H9 (cell line): ENCODE measurements at regions not wholly inside any gene's neighbourhood (a gene's known extent, or its start where the extent isn't known, plus 50 kb on each side); places are given as distances from the start of the nearest gene placed in this dataset.

Experiments used
- DNase-seq: peaks from one replicate; pipeline ENCODE4 v3.0.0-alpha.2; 2017
- H2AFZ ChIP-seq: one replicate; pipeline ENCODE4 v1.6.1; 2013; ENCODE audit warnings: mild to moderate bottlenecking, low read length, control low read depth, moderate library complexity
- H2AK5ac ChIP-seq: 2 replicates; pipeline ENCODE4 v1.6.1; 2013; ENCODE audit warnings: low read length, control low read depth, mixed read lengths; ENCODE audit not compliant: insufficient read length
- H2BK120ac ChIP-seq: one replicate; pipeline ENCODE4 v1.6.1; 2013; ENCODE audit warnings: low read depth, mild to moderate bottlenecking, low read length, control low read depth, inconsistent platforms; ENCODE audit not compliant: poor library complexity, severe bottlenecking
- H2BK12ac ChIP-seq: 2 replicates; pipeline ENCODE4 v1.6.1; 2013; ENCODE audit warnings: low read length, control low read depth, mixed read lengths, low read depth; ENCODE audit not compliant: insufficient read length
- H2BK15ac ChIP-seq: 2 replicates; pipeline ENCODE4 v1.6.1; 2013; ENCODE audit warnings: low read depth, low read length, control low read depth
- H2BK20ac ChIP-seq: one replicate; pipeline ENCODE4 v1.6.1; 2013; ENCODE audit warnings: low read depth, mild to moderate bottlenecking, low read length, control low read depth, inconsistent platforms; ENCODE audit not compliant: poor library complexity, severe bottlenecking
- H2BK5ac ChIP-seq: 2 replicates; pipeline ENCODE4 v1.6.1; 2013; ENCODE audit warnings: low read length, control low read depth, mixed read lengths; ENCODE audit not compliant: insufficient read length
- H3K14ac ChIP-seq: 2 replicates; pipeline ENCODE4 v1.6.1; 2013; ENCODE audit warnings: low read length, control low read depth; ENCODE audit not compliant: insufficient read depth
- H3K18ac ChIP-seq: 2 replicates; pipeline ENCODE4 v1.6.1; 2013; ENCODE audit warnings: low read depth, mild to moderate bottlenecking, mixed read lengths, low read length, control low read depth; ENCODE audit not compliant: insufficient read length
- H3K23ac ChIP-seq: 2 replicates; pipeline ENCODE4 v1.6.1; 2013; ENCODE audit warnings: low read length, control low read depth, mixed read lengths, low read depth; ENCODE audit not compliant: insufficient read length
- H3K23me2 ChIP-seq: 2 replicates; pipeline ENCODE4 v1.6.1; 2013; ENCODE audit warnings: low read depth, mild to moderate bottlenecking, mixed read lengths, low read length, control low read depth; ENCODE audit not compliant: insufficient read length, poor library complexity, severe bottlenecking
- H3K27ac ChIP-seq: 2 replicates; pipeline ENCODE4 v1.5.1; 2013; ENCODE audit warnings: low read length, control low read depth, mixed read lengths, low read depth; ENCODE audit not compliant: insufficient read length
- H3K27me3 ChIP-seq: 2 replicates; pipeline ENCODE4 v1.6.1; 2013; ENCODE audit warnings: low read length, control low read depth, inconsistent platforms; ENCODE audit not compliant: insufficient read depth
- H3K4ac ChIP-seq: 2 replicates; pipeline ENCODE4 v1.6.1; 2013; ENCODE audit warnings: low read depth, mild to moderate bottlenecking, control low read depth, inconsistent platforms, low read length, moderate library complexity
- H3K4me1 ChIP-seq: 2 replicates; pipeline ENCODE4 v1.6.1; 2013; ENCODE audit warnings: low read length, control low read depth, inconsistent platforms; ENCODE audit not compliant: insufficient read depth
- H3K4me2 ChIP-seq: 2 replicates; pipeline ENCODE4 v1.6.1; 2013; ENCODE audit warnings: low read length, control low read depth, mixed read lengths; ENCODE audit not compliant: insufficient read length, insufficient read depth
- H3K56ac ChIP-seq: 2 replicates; pipeline ENCODE4 v1.6.1; 2013; ENCODE audit warnings: low read depth, mild to moderate bottlenecking, mixed read lengths, low read length, control low read depth; ENCODE audit not compliant: insufficient read length
- H3K79me1 ChIP-seq: 2 replicates; pipeline ENCODE4 v1.6.1; 2013; ENCODE audit warnings: low read depth, mild to moderate bottlenecking, moderate library complexity, low read length, control low read depth, inconsistent platforms; ENCODE audit not compliant: insufficient read depth, poor library complexity, severe bottlenecking
- H3K79me2 ChIP-seq: 2 replicates; pipeline ENCODE4 v1.6.1; 2013; ENCODE audit warnings: low read length, control low read depth, inconsistent platforms; ENCODE audit not compliant: insufficient read depth
- H3K9ac ChIP-seq: 2 replicates; pipeline ENCODE4 v1.6.1; 2013; ENCODE audit warnings: low read length, control low read depth, mixed read lengths; ENCODE audit not compliant: insufficient read length; ENCODE audit errors: extremely low read depth
- H3K9me3 ChIP-seq: one replicate; pipeline ENCODE4 v1.6.1; 2013; ENCODE audit warnings: low read depth, low read length, inconsistent platforms; ENCODE audit not compliant: control insufficient read depth
- H3T11ph ChIP-seq: one replicate; pipeline ENCODE4 v1.6.1; 2013; ENCODE audit warnings: mild to moderate bottlenecking, low read length, control low read depth, inconsistent platforms
- H4K20me1 ChIP-seq: one replicate; pipeline ENCODE4 v1.6.1; 2013; ENCODE audit not compliant: control insufficient read depth, insufficient read length, insufficient read depth
- H4K5ac ChIP-seq: 2 replicates; pipeline ENCODE4 v1.6.1; 2013; ENCODE audit warnings: low read depth, mild to moderate bottlenecking, mixed read lengths, low read length, control low read depth; ENCODE audit not compliant: insufficient read length
- H4K8ac ChIP-seq: replicated peaks from 2 replicates; pipeline ENCODE4 v1.6.1; 2013; ENCODE audit warnings: low read length, control low read depth, mixed read lengths, low read depth; ENCODE audit not compliant: insufficient read length
- H4K91ac ChIP-seq: 2 replicates; pipeline ENCODE4 v1.6.1; 2013; ENCODE audit warnings: low read depth, mild to moderate bottlenecking, moderate library complexity, mixed read lengths, low read length, control low read depth; ENCODE audit not compliant: insufficient read length
- H3K27ac Mint-ChIP-seq, 3 experiments: 2 replicates in 2 of 3; 3 replicates in 1 of 3; pipeline ENCODE4 v1.8.0; 2020 to 2021; ENCODE audit warnings: mixed read lengths in 3 of 3, mild to moderate bottlenecking in 1 of 3, moderate library complexity in 1 of 3
- H3K27me3 Mint-ChIP-seq: 2 replicates; pipeline ENCODE4 v1.8.0; 2021; ENCODE audit warnings: low read depth, mild to moderate bottlenecking, moderate library complexity, mixed read lengths
- H3K36me3 Mint-ChIP-seq, 3 experiments: 2 replicates in 2 of 3; 3 replicates in 1 of 3; pipeline ENCODE4 v1.8.0; 2020 to 2021; ENCODE audit warnings: low read depth in 3 of 3, mixed read lengths in 3 of 3; ENCODE audit not compliant: insufficient read depth in 1 of 3
- H3K4me1 Mint-ChIP-seq, 2 experiments: 2 replicates each; pipeline ENCODE4 v1.8.0; 2020; ENCODE audit warnings: mixed read lengths in 2 of 2
- H3K4me3 Mint-ChIP-seq, 2 experiments: 2 replicates in 1 of 2; 3 replicates in 1 of 2; pipeline ENCODE4 v1.8.0; 2020 to 2021; ENCODE audit warnings: mild to moderate bottlenecking in 2 of 2, mixed read lengths in 2 of 2, moderate library complexity in 1 of 2
- H3K9me3 Mint-ChIP-seq, 2 experiments: 2 replicates in 1 of 2; 3 replicates in 1 of 2; pipeline ENCODE4 v1.8.0; 2020; ENCODE audit warnings: mild to moderate bottlenecking in 2 of 2, mixed read lengths in 2 of 2, moderate library complexity in 1 of 2
- WGBS: extraction: QIAGEN DNeasy Blood & Tissue Kit; methylation state at CpG from one replicate; pipeline ENCODE4 v1.1.7; 2013; ENCODE audit warnings: missing lambda C conversion rate, low lambda C conversion rate, mixed read lengths; ENCODE audit not compliant: insufficient read length; ENCODE audit errors: extremely low coverage; 5-methylcytosine and 5-hydroxymethylcytosine counted together
- TF ChIP-seq, protein P1 (sequence below): fragments of 200-600 bp; sonication (generic); conservative IDR thresholded peaks from 3 replicates; pipeline ENCODE4 v1.8.0; 2021; ENCODE audit warnings: antibody characterized with exemption, mild to moderate bottlenecking

DNA sequence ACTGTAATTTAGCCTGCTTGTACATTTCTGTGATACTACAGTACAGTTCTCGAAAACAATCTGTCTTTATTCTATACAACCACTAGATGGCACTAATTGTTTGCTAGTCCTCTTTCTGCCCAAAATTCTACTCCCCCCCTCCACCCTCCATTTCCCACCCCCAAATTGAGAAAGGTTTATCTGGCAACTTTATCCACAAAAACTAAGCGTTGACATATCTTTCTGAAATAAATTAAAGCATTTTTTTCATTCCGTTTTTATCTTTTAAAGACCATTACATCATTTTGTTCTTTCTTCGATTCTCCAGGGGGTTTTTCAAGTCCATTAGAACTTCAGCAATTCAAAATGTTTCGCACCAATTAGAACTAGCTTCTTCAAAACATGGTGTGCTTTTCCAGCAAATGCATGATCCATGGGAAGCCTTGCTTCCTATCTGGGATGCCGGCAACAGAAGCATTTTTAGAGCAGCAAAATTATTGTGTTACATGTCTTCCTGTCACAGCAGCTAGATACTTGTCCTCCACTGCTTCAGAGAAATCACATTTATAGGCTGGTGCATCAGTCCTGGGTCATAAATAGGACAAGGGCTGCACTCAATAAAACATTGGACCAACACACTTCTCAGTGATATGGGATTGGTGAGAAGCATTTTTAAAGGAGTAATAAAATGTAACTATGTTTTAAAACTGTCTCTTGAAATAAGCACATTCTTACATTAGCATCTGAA lies 241.3 kb downstream of the PAX3 start:
- no peak overlapping the region for H4K8ac ChIP-seq
- no peak overlapping the region for H2BK5ac ChIP-seq
- H3K18ac ChIP-seq: no peak overlapping the region
- H4K20me1 ChIP-seq: no peaks in the 10 kb centered on the region
- no peaks in the 10 kb centered on the region for H3K23me2 ChIP-seq
- no peak overlapping the region for H3K23ac ChIP-seq
- H3K9me3 Mint-ChIP-seq: peaks cover 3 to 5% of the 10 kb centered on the region in 2 experiments; a peak in 3 of 5 replicates
- H3T11ph ChIP-seq: no peak overlapping the region
- no peak overlapping the region for H3K14ac ChIP-seq
- no peak overlapping the region for H4K91ac ChIP-seq
- no peak overlapping the region for H3K27ac Mint-ChIP-seq
- no peak overlapping the region for H3K4me2 ChIP-seq
- peaks cover 45% of the 10 kb centered on the region; the same call in 1 of the 2 replicates for H3K27me3 ChIP-seq
- H3K4ac ChIP-seq: no peak overlapping the region
- H3K56ac ChIP-seq: no peak overlapping the region
- no peaks in the 10 kb centered on the region for H3K79me2 ChIP-seq
- H2AK5ac ChIP-seq: no peak overlapping the region
- H2BK120ac ChIP-seq: no peak overlapping the region
- no peak overlapping the region for H4K5ac ChIP-seq
- H2BK12ac ChIP-seq: no peak overlapping the region
- peaks cover 15 to 30% of the 10 kb centered on the region in 2 experiments for H3K4me1 Mint-ChIP-seq
- TF ChIP-seq, protein P1, sequence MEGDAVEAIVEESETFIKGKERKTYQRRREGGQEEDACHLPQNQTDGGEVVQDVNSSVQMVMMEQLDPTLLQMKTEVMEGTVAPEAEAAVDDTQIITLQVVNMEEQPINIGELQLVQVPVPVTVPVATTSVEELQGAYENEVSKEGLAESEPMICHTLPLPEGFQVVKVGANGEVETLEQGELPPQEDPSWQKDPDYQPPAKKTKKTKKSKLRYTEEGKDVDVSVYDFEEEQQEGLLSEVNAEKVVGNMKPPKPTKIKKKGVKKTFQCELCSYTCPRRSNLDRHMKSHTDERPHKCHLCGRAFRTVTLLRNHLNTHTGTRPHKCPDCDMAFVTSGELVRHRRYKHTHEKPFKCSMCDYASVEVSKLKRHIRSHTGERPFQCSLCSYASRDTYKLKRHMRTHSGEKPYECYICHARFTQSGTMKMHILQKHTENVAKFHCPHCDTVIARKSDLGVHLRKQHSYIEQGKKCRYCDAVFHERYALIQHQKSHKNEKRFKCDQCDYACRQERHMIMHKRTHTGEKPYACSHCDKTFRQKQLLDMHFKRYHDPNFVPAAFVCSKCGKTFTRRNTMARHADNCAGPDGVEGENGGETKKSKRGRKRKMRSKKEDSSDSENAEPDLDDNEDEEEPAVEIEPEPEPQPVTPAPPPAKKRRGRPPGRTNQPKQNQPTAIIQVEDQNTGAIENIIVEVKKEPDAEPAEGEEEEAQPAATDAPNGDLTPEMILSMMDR: peak; percentile 79
- H3K9ac ChIP-seq: no peak overlapping the region
- H2BK20ac ChIP-seq: no peak overlapping the region
- H3K79me1 ChIP-seq: no peaks in the 10 kb centered on the region
- no peaks in the 10 kb centered on the region; the same call in 1 of the 2 replicates for H3K4me1 ChIP-seq
- no CpG with 5 or more reads among the region's 6 CpGs for WGBS
- no peak overlapping the region for H3K27ac ChIP-seq
- no peaks in the 10 kb centered on the region for H3K36me3 Mint-ChIP-seq
- H3K9me3 ChIP-seq: no peaks in the 10 kb centered on the region
- H2BK15ac ChIP-seq: no peak overlapping the region
- no peak overlapping the region for H2AFZ ChIP-seq
- no peak for DNase-seq
- H3K4me3 Mint-ChIP-seq: no peak overlapping the region
- H3K27me3 Mint-ChIP-seq: peaks cover 100% of the 10 kb centered on the region
